Mucosa of descending colon (tissue), 3 donors: ENCODE measurements at regions not wholly inside any gene's neighbourhood (a gene's known extent, or its start where the extent isn't known, plus 50 kb on each side); places are given as distances from the start of the nearest gene placed in this dataset.
"Not testable (repeated sequence)": the region's sequence is repeated elsewhere in the genome, so short reads cannot be mapped to it uniquely, and the experiment has no call there.

ENCODE experiments used
- ATAC-seq: fragments of 200-7000 bp; cut with Tn5 transposase; one replicate; pipeline ENCODE4 v1.9.1; 2020; ENCODE audit warnings: mild to moderate bottlenecking, moderate library complexity
- DNase-seq, 3 donors: peaks; one replicate each; pipeline ENCODE4 v3.0.0-alpha.2; 2020
- H3K36me3 ChIP-seq: fragments of 200-600 bp; one replicate; pipeline ENCODE4 v1.8.0; 2021; ENCODE audit warnings: low read depth, mild to moderate bottlenecking
- H3K4me1 ChIP-seq: fragments of 200-600 bp; one replicate; pipeline ENCODE4 v1.8.0; 2021; ENCODE audit warnings: low read depth, mild to moderate bottlenecking
- H3K4me3 ChIP-seq: fragments of 200-600 bp; one replicate; pipeline ENCODE4 v1.8.0; 2021; ENCODE audit warnings: mild to moderate bottlenecking
- H3K9me3 ChIP-seq: fragments of 200-600 bp; one replicate; pipeline ENCODE4 v1.8.0; 2021; ENCODE audit warnings: mild to moderate bottlenecking
- intact Hi-C, 2 donors: fragments of 100-400 bp; cut with DNase I in 1 of 2; cut with micrococcal nuclease in 1 of 2; formaldehyde crosslinking; loops; one replicate each; pipeline versions ENCODE4 v1.11.0 to v1.11.1; 2022; cut with DNase I, micrococcal nuclease
- TF ChIP-seq, protein P1 (sequence below): fragments of 200-600 bp; IDR thresholded peaks from one replicate; pipeline ENCODE4 v1.8.0; 2022; ENCODE audit warnings: antibody characterized with exemption, mild to moderate bottlenecking
- donor health status: DM: no; HTN: no; CAD: no; lungs with moderate emphysema.
- donor health status: DM: no; HTN: no; CAD: no.
- donor health status: DM: no; HTN: yes; CAD: no.

DNA sequence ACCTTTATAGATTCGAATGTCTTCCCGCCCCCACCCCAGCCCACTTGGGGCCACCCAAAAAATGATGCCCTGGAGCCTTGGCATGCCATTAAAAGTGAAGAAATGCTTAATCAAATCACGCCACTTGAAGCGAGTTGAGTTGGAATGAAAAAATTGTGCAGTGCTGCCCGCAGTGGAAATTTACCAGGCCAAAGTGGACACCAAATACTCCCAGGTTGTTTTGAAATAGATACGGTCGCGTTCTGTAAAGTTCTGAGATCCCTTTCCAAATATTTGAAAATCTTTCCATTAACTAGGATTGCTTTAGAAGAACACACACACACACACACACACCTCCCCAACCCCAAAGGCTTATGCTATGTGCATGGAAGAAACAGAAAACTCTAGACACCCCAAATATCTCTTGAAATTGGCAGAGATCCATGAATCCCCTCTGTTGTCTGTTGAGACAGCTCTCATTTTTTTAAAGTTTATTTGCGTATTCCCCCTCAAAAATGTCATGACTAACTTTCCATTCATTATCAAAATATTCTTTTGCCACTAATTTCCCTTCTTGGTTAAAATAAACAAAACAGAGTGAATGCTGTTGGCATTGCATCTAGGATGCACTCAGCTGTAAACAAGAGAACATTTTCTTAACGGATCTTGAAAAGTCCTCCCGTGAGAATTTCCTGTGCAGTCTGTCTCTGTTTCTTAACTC, 142.3 kb upstream of the KCNE2 start:
- Histone ChIP-seq H3K9me3 (no peaks in the 10 kb centered on the region), H3K36me3 (no peaks in the 10 kb centered on the region), H3K4me3 (no peak overlapping the region), H3K4me1 (no peaks in the 10 kb centered on the region)
- intact Hi-C loops: no loop called here
- DNase-seq: no peak
- TF ChIP-seq, protein P1, sequence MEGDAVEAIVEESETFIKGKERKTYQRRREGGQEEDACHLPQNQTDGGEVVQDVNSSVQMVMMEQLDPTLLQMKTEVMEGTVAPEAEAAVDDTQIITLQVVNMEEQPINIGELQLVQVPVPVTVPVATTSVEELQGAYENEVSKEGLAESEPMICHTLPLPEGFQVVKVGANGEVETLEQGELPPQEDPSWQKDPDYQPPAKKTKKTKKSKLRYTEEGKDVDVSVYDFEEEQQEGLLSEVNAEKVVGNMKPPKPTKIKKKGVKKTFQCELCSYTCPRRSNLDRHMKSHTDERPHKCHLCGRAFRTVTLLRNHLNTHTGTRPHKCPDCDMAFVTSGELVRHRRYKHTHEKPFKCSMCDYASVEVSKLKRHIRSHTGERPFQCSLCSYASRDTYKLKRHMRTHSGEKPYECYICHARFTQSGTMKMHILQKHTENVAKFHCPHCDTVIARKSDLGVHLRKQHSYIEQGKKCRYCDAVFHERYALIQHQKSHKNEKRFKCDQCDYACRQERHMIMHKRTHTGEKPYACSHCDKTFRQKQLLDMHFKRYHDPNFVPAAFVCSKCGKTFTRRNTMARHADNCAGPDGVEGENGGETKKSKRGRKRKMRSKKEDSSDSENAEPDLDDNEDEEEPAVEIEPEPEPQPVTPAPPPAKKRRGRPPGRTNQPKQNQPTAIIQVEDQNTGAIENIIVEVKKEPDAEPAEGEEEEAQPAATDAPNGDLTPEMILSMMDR: no peak
- ATAC-seq: no peak

DNA sequence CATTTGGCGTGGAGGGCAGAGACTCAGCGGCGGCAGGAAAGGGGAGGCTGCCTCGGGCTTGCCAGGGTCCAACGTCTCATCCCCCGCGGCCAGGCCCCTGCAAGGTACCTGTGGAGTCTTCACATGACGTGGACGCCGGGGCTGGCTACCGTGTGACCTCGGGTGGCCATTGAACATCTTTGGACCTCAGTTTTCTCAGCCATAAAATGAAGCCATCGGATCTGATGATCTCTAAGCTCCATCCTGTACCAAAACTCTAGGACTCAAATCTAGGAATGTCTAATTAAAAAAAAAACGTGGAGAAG, 141.8 kb upstream of the KCNE2 start:
- ATAC-seq: no peak

DNA sequence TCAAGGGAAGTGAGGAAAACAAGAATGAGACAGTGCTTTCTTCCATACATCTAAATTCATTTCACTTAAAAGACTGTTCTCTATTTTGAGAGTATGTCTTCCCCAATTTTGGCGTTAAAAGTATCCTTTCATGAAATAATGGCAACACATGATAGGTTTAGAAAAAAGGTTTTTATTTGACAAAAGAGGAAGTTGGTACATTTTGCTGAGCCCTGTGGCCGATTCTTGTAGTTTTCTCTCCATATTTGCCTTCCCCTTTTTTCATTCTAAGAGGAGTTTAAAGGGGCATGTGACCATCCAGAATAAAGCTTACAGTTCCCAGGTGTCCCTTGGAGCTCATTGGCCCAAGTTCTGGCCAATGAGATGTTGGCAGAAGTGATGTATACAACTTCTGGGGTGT, 140.4 kb upstream of the KCNE2 start:
- Histone ChIP-seq H3K36me3 (no peaks in the 10 kb centered on the region), H3K4me1 (no peaks in the 10 kb centered on the region), H3K9me3 (no peaks in the 10 kb centered on the region), H3K4me3 (no peak overlapping the region)
- ATAC-seq: no peak
- TF ChIP-seq, protein P1: no peak
- intact Hi-C loops: no loop called here
- DNase-seq: no peak

More for the DNA sequence above, 141.8 kb upstream of the KCNE2 start:
- no peaks in the 10 kb centered on the region for H3K4me1 ChIP-seq
- H3K36me3 ChIP-seq: no peaks in the 10 kb centered on the region
- TF ChIP-seq, protein P1: no peak
- DNase-seq: no peak
- intact Hi-C loops: no loop called here
- no peak overlapping the region for H3K4me3 ChIP-seq
- no peaks in the 10 kb centered on the region for H3K9me3 ChIP-seq

DNA sequence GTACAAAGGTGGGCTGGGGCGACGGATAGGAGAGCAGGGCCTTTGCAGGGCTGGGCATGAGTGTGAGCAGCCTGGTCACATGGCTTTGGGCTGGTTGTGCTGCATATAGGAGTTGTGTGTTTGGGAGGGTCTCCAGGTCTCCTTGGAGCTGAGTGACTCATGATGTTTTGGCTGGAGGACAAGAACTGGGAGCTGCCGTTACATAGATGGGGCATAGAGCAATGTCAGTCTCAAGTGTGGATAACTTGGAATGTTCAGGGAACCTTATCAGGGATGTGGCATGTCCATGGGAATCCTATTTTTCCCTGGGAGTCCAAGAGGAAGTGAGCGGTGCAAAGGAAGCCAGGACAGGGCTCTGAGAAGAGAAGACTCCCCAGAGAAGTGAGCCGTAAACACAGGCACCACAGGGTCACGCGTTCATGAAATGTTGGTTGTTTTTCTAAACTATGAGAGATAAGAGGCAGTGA, 136.4 kb upstream of the KCNE2 start:
- ATAC-seq (no peak), DNase-seq (no peak)
- H3K4me3 ChIP-seq: no peak overlapping the region
- no peaks in the 10 kb centered on the region for H3K9me3 ChIP-seq
- H3K4me1 ChIP-seq: no peaks in the 10 kb centered on the region
- H3K36me3 ChIP-seq: no peaks in the 10 kb centered on the region
- TF ChIP-seq, protein P1: no peak
- intact Hi-C loops: no loop called here

DNA sequence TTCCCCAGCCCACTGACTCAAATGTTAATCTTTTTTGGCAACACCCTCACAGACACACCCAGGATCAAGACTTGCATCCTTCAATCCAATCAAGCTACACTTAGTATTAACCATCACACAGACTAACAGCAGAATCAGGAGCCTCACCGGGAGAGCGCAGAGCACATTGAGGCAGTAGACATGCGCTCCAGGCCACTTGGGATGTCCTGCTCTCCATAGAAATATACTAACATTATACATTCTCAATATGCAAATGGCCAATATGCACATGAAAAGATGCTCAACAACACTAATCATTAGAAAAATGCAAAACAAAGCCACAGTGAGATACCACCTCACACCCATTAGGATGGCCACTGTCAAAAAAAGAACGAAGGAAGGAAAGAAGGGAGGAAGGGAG, 135.0 kb upstream of the KCNE2 start:
- TF ChIP-seq, protein P1: no peak
- H3K4me1 ChIP-seq: no peaks in the 10 kb centered on the region
- no peak for DNase-seq
- ATAC-seq: no peak
- H3K36me3 ChIP-seq: no peaks in the 10 kb centered on the region
- no peaks in the 10 kb centered on the region for H3K9me3 ChIP-seq
- H3K4me3 ChIP-seq: no peak overlapping the region
- intact Hi-C loops: no loop called here

DNA sequence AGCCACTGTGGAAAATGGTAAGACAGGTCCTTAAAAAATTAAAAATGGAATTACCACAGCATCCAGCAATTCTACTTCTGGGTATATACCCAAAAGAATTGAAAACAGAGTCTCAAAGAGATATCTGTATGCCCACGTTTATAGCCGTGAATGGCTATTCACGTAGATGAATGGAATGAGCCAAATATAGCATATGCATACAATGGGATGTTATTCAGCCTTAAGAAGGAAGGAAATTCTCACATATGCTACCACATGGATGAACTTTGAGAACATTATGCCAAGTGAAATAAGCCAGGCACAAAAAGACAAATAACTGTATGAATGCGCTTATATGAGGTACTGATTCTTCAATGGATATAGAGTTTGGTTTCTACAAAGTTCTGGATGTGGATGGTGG, 134.5 kb upstream of the KCNE2 start:
- intact Hi-C loops: no loop called here
- Histone ChIP-seq H3K36me3 (no peaks in the 10 kb centered on the region), H3K9me3 (no peaks in the 10 kb centered on the region), H3K4me3 (no peak overlapping the region), H3K4me1 (no peaks in the 10 kb centered on the region)
- TF ChIP-seq, protein P1: no peak
- no peak for ATAC-seq
- DNase-seq: no peak

DNA sequence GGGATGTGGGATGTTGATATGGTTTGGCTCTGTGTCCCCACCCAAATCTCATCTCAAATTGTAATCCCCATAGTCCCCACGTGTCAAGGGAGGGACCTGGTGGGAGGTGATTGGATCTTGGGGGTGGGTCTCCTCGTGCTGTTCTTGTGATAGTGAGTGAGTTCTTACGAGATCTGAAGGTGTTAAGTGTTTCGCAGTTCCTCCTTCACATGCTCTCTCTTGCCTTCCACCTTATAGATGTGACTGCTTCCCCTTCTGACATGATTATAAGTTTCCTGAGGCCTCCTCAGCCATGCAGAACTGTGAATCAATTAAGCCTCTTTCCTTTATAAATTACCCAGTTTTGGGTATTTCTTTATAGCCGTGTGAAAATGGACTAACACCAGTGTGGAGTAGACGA, 130.1 kb upstream of the KCNE2 start:
- intact Hi-C loops, H3K9me3 ChIP-seq, H3K4me1 ChIP-seq, H3K36me3 ChIP-seq, H3K4me3 ChIP-seq, ATAC-seq, DNase-seq: not testable (repeated sequence)
